H1 (cell line): ENCODE measurements at regions not wholly inside any gene's neighbourhood (a gene's known extent, or its start where the extent isn't known, plus 50 kb on each side); places are given as distances from the start of the nearest gene placed in this dataset.

Source experiments
- CTCF ChIA-PET: fragments of 300-600 bp; sonication (Branson Sonifier 250); formaldehyde crosslinking; loops from one replicate; lab custom pipeline; 2021; ENCODE audit not compliant: partially characterized antibody; lab: Charles Lee
- POLR2A ChIA-PET: fragments of 300-600 bp; sonication (Branson Sonifier 250); formaldehyde crosslinking; loops from one replicate; lab custom pipeline; 2021; ENCODE audit warnings: inconsistent platforms; ENCODE audit not compliant: partially characterized antibody; lab: Charles Lee
- DNase-seq, 2 experiments: peaks; one replicate each; pipeline versions ENCODE4 v3.0.0 to v3.0.0-alpha.2; 2010 to 2022; ENCODE audit warnings: low spot score in 2 of 2, low read depth in 1 of 2, mixed read lengths in 1 of 2
- FAIRE-seq: peaks from 2 replicates; lab custom pipeline; 2011; peaks lifted over from hg19 to GRCh38; lab: Jason Lieb, UNC
- H2AFZ ChIP-seq: 2 replicates; pipeline ENCODE4 v1.8.1; 2012; ENCODE audit warnings: low read length, inconsistent platforms
- H2AK5ac ChIP-seq: 2 replicates; pipeline ENCODE4 v1.6.1; 2013; ENCODE audit warnings: low read depth, low read length
- H2BK120ac ChIP-seq: replicated peaks from 2 replicates; pipeline ENCODE3; 2013; ENCODE audit warnings: low read depth, low read length, inconsistent platforms
- H2BK12ac ChIP-seq: 2 replicates; pipeline ENCODE4 v1.6.1; 2013; ENCODE audit warnings: low read depth, low read length
- H2BK15ac ChIP-seq: 2 replicates; pipeline ENCODE4 v1.6.1; 2013; ENCODE audit warnings: low read length
- H2BK20ac ChIP-seq: 2 replicates; pipeline ENCODE4 v1.6.1; 2013; ENCODE audit warnings: low read length
- H2BK5ac ChIP-seq: 2 replicates; pipeline ENCODE4 v1.6.1; 2013; ENCODE audit warnings: low read depth, low read length
- H3K14ac ChIP-seq: 2 replicates; pipeline ENCODE4 v1.6.1; 2013; ENCODE audit warnings: inconsistent platforms; ENCODE audit not compliant: insufficient read length
- H3K18ac ChIP-seq: 2 replicates; pipeline ENCODE4 v1.6.1; 2013; ENCODE audit warnings: low read length; ENCODE audit errors: extremely low read depth
- H3K23ac ChIP-seq: 2 replicates; pipeline ENCODE4 v1.6.1; 2013; ENCODE audit warnings: inconsistent platforms; ENCODE audit not compliant: insufficient read length
- H3K23me2 ChIP-seq: 2 replicates; pipeline ENCODE4 v1.6.1; 2013; ENCODE audit warnings: low read depth, low read length
- H3K27ac ChIP-seq: 2 replicates; pipeline ENCODE4 v1.6.1; 2011; ENCODE audit warnings: low read depth, low read length, inconsistent platforms
- H3K27me3 ChIP-seq, 4 experiments: replicated peaks in 1 of 4; 1 replicate in 1 of 4; 2 replicates in 3 of 4; pipeline versions ENCODE4 v1.6.1 to v1.8.1; 2011 to 2013; ENCODE audit warnings: low read length in 3 of 4, mild to moderate bottlenecking in 3 of 4, inconsistent platforms in 2 of 4, mixed read lengths in 2 of 4, moderate library complexity in 1 of 4; ENCODE audit not compliant: control insufficient read depth in 3 of 4, insufficient read depth in 3 of 4; ENCODE audit errors: extremely low read depth in 1 of 4
- H3K36me3 ChIP-seq, 4 experiments: 2 replicates each; pipeline versions ENCODE4 v1.6.1 to v1.8.1; 2011 to 2013; ENCODE audit warnings: mild to moderate bottlenecking in 4 of 4, low read length in 3 of 4, moderate library complexity in 2 of 4, control low read depth in 1 of 4, inconsistent platforms in 1 of 4; ENCODE audit not compliant: insufficient read depth in 4 of 4, control insufficient read depth in 2 of 4
- H3K4ac ChIP-seq: replicated peaks from 2 replicates; pipeline ENCODE3; 2013; ENCODE audit warnings: low read length, low read depth, mixed read lengths, inconsistent platforms; ENCODE audit not compliant: insufficient read length
- H3K4me1 ChIP-seq, 4 experiments: replicated peaks in 1 of 4; 1 replicate in 1 of 4; 2 replicates in 3 of 4; pipeline versions ENCODE4 v1.6.1 to v1.8.1; 2011 to 2013; ENCODE audit warnings: low read length in 3 of 4, inconsistent platforms in 2 of 4, mixed read lengths in 1 of 4; ENCODE audit not compliant: insufficient read depth in 4 of 4, control insufficient read depth in 3 of 4
- H3K4me2 ChIP-seq, 2 experiments: 2 replicates each; pipeline versions ENCODE4 v1.6.1 to v1.8.1; 2011 to 2013; ENCODE audit warnings: low read depth in 2 of 2, low read length in 2 of 2, control low read depth in 1 of 2, inconsistent platforms in 1 of 2, mild to moderate bottlenecking in 1 of 2; ENCODE audit not compliant: insufficient read depth in 1 of 2
- H3K4me3 ChIP-seq, 4 experiments: fragments of 200-600, 300-600 bp in 1 of 4; sonication (generic), shearing (Covaris generic), sonication (Bioruptor Twin) in 1 of 4; 2 replicates each; pipeline versions ENCODE4 v1.5.1 to v1.8.1; 2011 to 2016; ENCODE audit warnings: low read length in 4 of 4, low read depth in 3 of 4, control low read depth in 2 of 4, inconsistent platforms in 2 of 4, mild to moderate bottlenecking in 2 of 4, mixed read lengths in 1 of 4, moderate library complexity in 1 of 4; ENCODE audit not compliant: insufficient read depth in 2 of 4; ENCODE audit errors: extremely low read depth in 1 of 4
- H3K56ac ChIP-seq: replicated peaks from 2 replicates; pipeline ENCODE3; 2013; ENCODE audit warnings: low read depth, mild to moderate bottlenecking, mixed read lengths, low read length, inconsistent platforms; ENCODE audit not compliant: insufficient read length
- H3K79me1 ChIP-seq: 2 replicates; pipeline ENCODE4 v1.6.1; 2013; ENCODE audit warnings: low read depth, low read length, control low read depth
- H3K79me2 ChIP-seq, 2 experiments: 2 replicates each; pipeline versions ENCODE4 v1.6.1 to v1.8.1; 2012 to 2013; ENCODE audit warnings: low read length in 2 of 2, mild to moderate bottlenecking in 2 of 2, inconsistent platforms in 1 of 2; ENCODE audit not compliant: insufficient read depth in 2 of 2, control insufficient read depth in 1 of 2
- H3K9ac ChIP-seq, 4 experiments: replicated peaks in 1 of 4; 1 replicate in 1 of 4; 2 replicates in 3 of 4; pipeline versions ENCODE4 v1.6.1 to v1.8.1; 2011 to 2013; ENCODE audit warnings: low read depth in 3 of 4, low read length in 3 of 4, control low read depth in 2 of 4, mild to moderate bottlenecking in 2 of 4, moderate library complexity in 2 of 4, inconsistent platforms in 1 of 4; ENCODE audit errors: extremely low read depth in 1 of 4
- H3K9me3 ChIP-seq, 2 experiments: 2 replicates each; pipeline versions ENCODE4 v1.6.1 to v1.8.1; 2012 to 2013; ENCODE audit warnings: mild to moderate bottlenecking in 2 of 2, moderate library complexity in 2 of 2, control low read depth in 1 of 2, inconsistent platforms in 1 of 2, low read depth in 1 of 2, low read length in 1 of 2, mixed read lengths in 1 of 2; ENCODE audit not compliant: insufficient read depth in 2 of 2
- H4K20me1 ChIP-seq, 2 experiments: replicated peaks in 1 of 2; 2 replicates each; pipeline versions ENCODE3 to v1.8.1; 2011 to 2013; ENCODE audit warnings: inconsistent platforms in 2 of 2, low read length in 2 of 2, mild to moderate bottlenecking in 1 of 2; ENCODE audit not compliant: insufficient read depth in 2 of 2, control insufficient read depth in 1 of 2
- H4K5ac ChIP-seq: 2 replicates; pipeline ENCODE4 v1.6.1; 2013; ENCODE audit warnings: low read length, low read depth, mixed read lengths, inconsistent platforms; ENCODE audit not compliant: insufficient read length
- H4K8ac ChIP-seq: 2 replicates; pipeline ENCODE4 v1.8.0; 2013; ENCODE audit warnings: mild to moderate bottlenecking, moderate library complexity, low read length, inconsistent platforms; ENCODE audit not compliant: insufficient read depth; ENCODE audit errors: extremely low read depth
- H4K91ac ChIP-seq: replicated peaks from 2 replicates; pipeline ENCODE3; 2013; ENCODE audit warnings: low read length, mixed read lengths, inconsistent platforms; ENCODE audit not compliant: insufficient read length
- ASH2L ChIP-seq: fragments of 200-600, 300-600 bp; sonication (generic); IDR thresholded peaks from one replicate; pipeline ENCODE4 v1.7.1; 2017; ENCODE audit warnings: low read length
- KDM1A ChIP-seq: fragments of 200-600, 300-600 bp; sonication (generic); IDR thresholded peaks from 2 replicates; pipeline ENCODE4 v1.7.1; 2016; ENCODE audit warnings: mild to moderate bottlenecking, low read length, borderline replicate concordance
- WGBS, 2 experiments: shearing (Covaris generic) in 1 of 2; methylation state at CpG; one replicate each; pipeline versions ENCODE4 v1.1.6 to v1.1.7; 2013 to 2015; ENCODE audit warnings: low lambda C conversion rate in 2 of 2, mixed read lengths in 2 of 2, inconsistent platforms in 1 of 2, low coverage in 1 of 2, missing lambda C conversion rate in 1 of 2; ENCODE audit not compliant: insufficient replicate concordance in 2 of 2, insufficient coverage in 1 of 2, insufficient read length in 1 of 2; ENCODE audit errors: extremely low coverage in 1 of 2, missing lambda C conversion rate in 1 of 2; 5-methylcytosine and 5-hydroxymethylcytosine counted together

DNA sequence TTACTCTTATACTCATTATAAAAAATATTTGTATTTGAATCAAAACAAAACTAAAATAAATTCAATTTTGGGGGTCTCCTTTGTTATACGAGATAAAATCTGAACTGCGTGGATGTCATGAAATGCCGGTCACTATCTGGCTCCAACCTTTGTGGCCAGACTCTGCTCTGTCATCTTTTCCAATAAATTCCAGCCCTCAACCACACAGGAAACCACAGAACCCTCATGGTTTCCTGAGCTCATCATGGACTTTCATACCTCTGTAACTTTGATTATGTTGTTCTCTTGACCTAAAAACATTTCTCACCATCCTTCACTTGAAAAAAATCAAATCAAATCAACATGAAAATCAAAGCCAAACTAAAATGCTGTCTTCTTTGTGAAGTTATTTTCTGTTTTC is 724.7 kb downstream of the METTL4 start:
- no peak overlapping the region for H3K23ac ChIP-seq
- H3K79me2 ChIP-seq: no peaks in the 10 kb centered on the region
- no peak overlapping the region for H2BK12ac ChIP-seq
- CTCF ChIA-PET: interaction anchor here (1.2 kb wide), 1 partner anchor 183 kb away, joined by 3 read pairs; no protein-coding TSS in a partner anchor
- no peak overlapping the region for H2BK20ac ChIP-seq
- H2AFZ ChIP-seq: no peak overlapping the region
- no peak for FAIRE-seq
- no peak overlapping the region for H2BK120ac ChIP-seq
- DNase-seq: no peak
- no peaks in the 10 kb centered on the region for H4K20me1 ChIP-seq
- H3K36me3 ChIP-seq: no peaks in the 10 kb centered on the region
- 93% methylated on average over 3 of the region's 3 CpGs; no CpG with 5 or more reads in 1 of the 2 experiments for WGBS, 2 experiments
- H2BK5ac ChIP-seq: no peak overlapping the region
- no peak overlapping the region; a peak in 1 of 4 replicates for H3K4me2 ChIP-seq
- H3K4me3 ChIP-seq: no peak overlapping the region
- no peak overlapping the region for H3K4ac ChIP-seq
- H2BK15ac ChIP-seq: no peak overlapping the region
- H3K4me1 ChIP-seq: no peaks in the 10 kb centered on the region
- no peaks in the 10 kb centered on the region for H3K23me2 ChIP-seq
- H3K27me3 ChIP-seq: no peaks in the 10 kb centered on the region
- H4K91ac ChIP-seq: no peak overlapping the region
- H3K18ac ChIP-seq: no peak overlapping the region
- H4K8ac ChIP-seq: no peak overlapping the region
- TF ChIP-seq ASH2L (no peak), KDM1A (no peak)
- H3K79me1 ChIP-seq: no peaks in the 10 kb centered on the region
- H2AK5ac ChIP-seq: no peak overlapping the region
- H3K14ac ChIP-seq: no peak overlapping the region
- no peak overlapping the region for H3K9ac ChIP-seq
- H3K56ac ChIP-seq: no peak overlapping the region
- no peak overlapping the region for H3K27ac ChIP-seq
- H3K9me3 ChIP-seq: no peaks in the 10 kb centered on the region
- POLR2A ChIA-PET: no interaction called here
- H4K5ac ChIP-seq: no peak overlapping the region
